Posterior cingulate gyrus (tissue), 11 donors: ENCODE measurements at regions not wholly inside any gene's neighbourhood (a gene's known extent, or its start where the extent isn't known, plus 50 kb on each side); places are given as distances from the start of the nearest gene placed in this dataset.

ENCODE experiments used
- DNase-seq, 10 donors: peaks; one replicate each; pipeline versions ENCODE4 v3.0.0 to v3.0.0-alpha.2; 2020 to 2021; ENCODE audit warnings: mixed read lengths in 3 of 10
- intact Hi-C: fragments of 100-400 bp; cut with DNase I; formaldehyde crosslinking; loops from one replicate; pipeline ENCODE4 v1.15.1; 2023

GRCh38 chr4:156193106-156193505 lies 239.4 kb upstream of the CTSO start:
- intact Hi-C loops: no loop called here
- no peak for DNase-seq

- no peak for DNase-seq
- intact Hi-C loops: no loop called here
Measured at GRCh38 chr4:156192033-156192432, 238.4 kb upstream of the CTSO start.

- intact Hi-C loops: no loop called here
- no peak for DNase-seq
Measured at GRCh38 chr4:156191044-156191781, 237.5 kb upstream of the CTSO start.

GRCh38 chr4:156190615-156191014 lies 236.9 kb upstream of the CTSO start:
- DNase-seq: no peak

GRCh38 chr4:156188596-156188995 lies 234.9 kb upstream of the CTSO start:
- intact Hi-C loops: no loop called here
- DNase-seq: no peak

More at GRCh38 chr4:156190615-156191014, 236.9 kb upstream of the CTSO start:
- intact Hi-C loops: no loop called here

- intact Hi-C loops: no loop called here
- DNase-seq: no peak
Measured at GRCh38 chr4:156186111-156186510, 232.4 kb upstream of the CTSO start.

GRCh38 chr4:156185514-156186055 lies 231.9 kb upstream of the CTSO start:
- intact Hi-C loops: no loop called here
- DNase-seq: no peak

- intact Hi-C loops: no loop called here
- no peak for DNase-seq
Measured at GRCh38 chr4:156182269-156182668, 228.6 kb upstream of the CTSO start.

- DNase-seq: no peak
- intact Hi-C loops: no loop called here
Measured at GRCh38 chr4:156177941-156178340, 224.3 kb upstream of the CTSO start.

- DNase-seq: no peak
- intact Hi-C loops: no loop called here
Measured at GRCh38 chr4:156176896-156177295, 223.2 kb upstream of the CTSO start.

GRCh38 chr4:156173937-156174336 lies 220.3 kb upstream of the CTSO start:
- DNase-seq: no peak
- intact Hi-C loops: no loop called here

GRCh38 chr4:156173486-156173885 lies 219.8 kb upstream of the CTSO start:
- intact Hi-C loops: no loop called here
- DNase-seq: no peak

GRCh38 chr4:156169861-156170260 lies 216.2 kb upstream of the CTSO start:
- intact Hi-C loops: no loop called here
- peak in 2 of 10 donors; percentile 2 to 5 for DNase-seq

- intact Hi-C loops: no loop called here
Measured at GRCh38 chr4:156169011-156169410, 215.3 kb upstream of the CTSO start.

GRCh38 chr4:156168288-156168687 lies 214.6 kb upstream of the CTSO start:
- DNase-seq: no peak
- intact Hi-C loops: no loop called here

More at GRCh38 chr4:156169011-156169410, 215.3 kb upstream of the CTSO start:
- DNase-seq: peak in 8 of 10 donors; percentile 7 to 90 (median 34)

- no peak for DNase-seq
- intact Hi-C loops: no loop called here
Measured at GRCh38 chr4:156158747-156159146, 205.1 kb upstream of the CTSO start.

GRCh38 chr4:156154978-156155377 lies 201.3 kb upstream of the CTSO start:
- no peak for DNase-seq
- intact Hi-C loops: no loop called here

GRCh38 chr4:156146571-156146970 lies 192.9 kb upstream of the CTSO start:
- intact Hi-C loops: no loop called here
- DNase-seq: no peak

GRCh38 chr4:156144961-156145360 lies 191.3 kb upstream of the CTSO start:
- intact Hi-C loops: no loop called here
- no peak for DNase-seq

GRCh38 chr4:156138781-156139280 lies 185.2 kb upstream of the CTSO start:
- DNase-seq: no peak
- intact Hi-C loops: no loop called here

GRCh38 chr4:156137679-156138473 lies 184.2 kb upstream of the CTSO start:
- intact Hi-C loops: no loop called here
- DNase-seq: peak in 4 of 10 donors; percentile 11 to 81 (median 52)
